Parathyroid adenoma (tissue), 2 donors: ENCODE measurements at regions not wholly inside any gene's neighbourhood (a gene's known extent, or its start where the extent isn't known, plus 50 kb on each side); places are given as distances from the start of the nearest gene placed in this dataset.

Source experiments
- H2AFZ ChIP-seq: fragments of 300-600 bp; sonication (generic); one replicate; pipeline ENCODE4 v1.7.0; 2017; ENCODE audit warnings: antibody characterized with exemption, mild to moderate bottlenecking
- H3K27ac ChIP-seq: fragments of 300-600 bp; sonication (generic); one replicate; pipeline ENCODE4 v1.7.0; 2017
- H3K27me3 ChIP-seq: fragments of 300-600 bp; sonication (generic); one replicate; pipeline ENCODE4 v1.7.0; 2017; ENCODE audit warnings: low read length; ENCODE audit not compliant: control insufficient read depth, insufficient read depth
- H3K36me3 ChIP-seq: fragments of 300-600 bp; sonication (generic); one replicate; pipeline ENCODE4 v1.7.0; 2017; ENCODE audit warnings: low read length; ENCODE audit not compliant: control insufficient read depth, insufficient read depth
- H3K4me1 ChIP-seq: fragments of 300-600 bp; sonication (generic); one replicate; pipeline ENCODE4 v1.7.0; 2017; ENCODE audit warnings: control low read depth
- H3K4me2 ChIP-seq: fragments of 300-600 bp; sonication (generic); one replicate; pipeline ENCODE4 v1.7.0; 2017; ENCODE audit warnings: low read length
- H3K4me3 ChIP-seq: fragments of 300-600 bp; sonication (generic); one replicate; pipeline ENCODE4 v1.7.0; 2017; ENCODE audit warnings: low read depth, low read length
- H3K79me2 ChIP-seq: fragments of 300-600 bp; sonication (generic); one replicate; pipeline ENCODE4 v1.7.0; 2017; ENCODE audit warnings: control low read depth
- H3K9ac ChIP-seq: fragments of 300-600 bp; sonication (generic); one replicate; pipeline ENCODE4 v1.7.0; 2017; ENCODE audit warnings: mild to moderate bottlenecking
- H3K9me3 ChIP-seq: fragments of 300-600 bp; sonication (generic); one replicate; pipeline ENCODE4 v1.7.0; 2017; ENCODE audit warnings: low read length; ENCODE audit not compliant: control insufficient read depth
- TF ChIP-seq, protein P1 (sequence below): fragments of 300-600 bp; sonication (generic); IDR thresholded peaks from one replicate; pipeline ENCODE4 v1.7.0; 2017; ENCODE audit warnings: antibody characterized with exemption, mild to moderate bottlenecking
- donor health status: primary hyperparathyroidism.

DNA sequence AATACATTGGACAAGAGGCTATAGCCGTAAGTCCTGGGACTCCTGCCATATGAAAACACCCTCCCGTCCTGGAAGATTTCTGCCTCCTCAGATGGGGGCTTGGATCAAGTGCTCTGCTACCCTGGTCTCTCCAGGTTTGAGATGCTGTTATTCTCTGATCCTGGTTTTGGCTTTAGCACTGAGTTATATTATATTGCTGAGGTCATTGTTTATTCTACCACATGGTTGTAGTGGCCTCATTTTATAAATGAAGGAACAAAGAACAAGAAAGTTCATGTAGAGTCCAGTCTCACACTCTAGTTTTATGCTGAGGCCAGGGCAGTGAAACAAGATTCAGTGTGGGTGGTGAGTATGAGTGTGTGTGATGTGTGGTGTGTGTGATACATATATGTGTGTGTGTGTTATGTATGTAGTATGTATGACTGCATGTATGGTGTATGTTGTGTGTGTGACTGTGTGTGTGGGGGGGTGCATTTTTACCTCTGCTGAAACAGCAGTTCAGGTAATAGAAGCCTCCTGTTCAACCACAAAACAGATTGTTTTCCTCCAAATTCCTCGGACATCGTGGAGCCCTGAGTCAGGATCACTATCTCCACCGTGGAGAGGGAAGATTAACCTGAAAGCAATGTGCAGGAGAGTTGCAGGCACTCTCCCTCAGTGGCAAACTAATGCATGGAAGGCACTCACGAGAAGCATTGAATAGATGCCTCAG is 80.7 kb downstream of the C7orf25 start:
- H2AFZ ChIP-seq: peak overlapping the region; percentile 35
- H3K9ac ChIP-seq: no peak overlapping the region
- no peaks in the 10 kb centered on the region for H3K79me2 ChIP-seq
- H3K4me1 ChIP-seq: peaks cover 14% of the 10 kb centered on the region
- H3K4me2 ChIP-seq: no peak overlapping the region
- H3K36me3 ChIP-seq: no peaks in the 10 kb centered on the region
- no peak overlapping the region for H3K4me3 ChIP-seq
- no peaks in the 10 kb centered on the region for H3K27me3 ChIP-seq
- TF ChIP-seq, protein P1, sequence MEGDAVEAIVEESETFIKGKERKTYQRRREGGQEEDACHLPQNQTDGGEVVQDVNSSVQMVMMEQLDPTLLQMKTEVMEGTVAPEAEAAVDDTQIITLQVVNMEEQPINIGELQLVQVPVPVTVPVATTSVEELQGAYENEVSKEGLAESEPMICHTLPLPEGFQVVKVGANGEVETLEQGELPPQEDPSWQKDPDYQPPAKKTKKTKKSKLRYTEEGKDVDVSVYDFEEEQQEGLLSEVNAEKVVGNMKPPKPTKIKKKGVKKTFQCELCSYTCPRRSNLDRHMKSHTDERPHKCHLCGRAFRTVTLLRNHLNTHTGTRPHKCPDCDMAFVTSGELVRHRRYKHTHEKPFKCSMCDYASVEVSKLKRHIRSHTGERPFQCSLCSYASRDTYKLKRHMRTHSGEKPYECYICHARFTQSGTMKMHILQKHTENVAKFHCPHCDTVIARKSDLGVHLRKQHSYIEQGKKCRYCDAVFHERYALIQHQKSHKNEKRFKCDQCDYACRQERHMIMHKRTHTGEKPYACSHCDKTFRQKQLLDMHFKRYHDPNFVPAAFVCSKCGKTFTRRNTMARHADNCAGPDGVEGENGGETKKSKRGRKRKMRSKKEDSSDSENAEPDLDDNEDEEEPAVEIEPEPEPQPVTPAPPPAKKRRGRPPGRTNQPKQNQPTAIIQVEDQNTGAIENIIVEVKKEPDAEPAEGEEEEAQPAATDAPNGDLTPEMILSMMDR: no peak
- no peaks in the 10 kb centered on the region for H3K9me3 ChIP-seq
- no peak overlapping the region for H3K27ac ChIP-seq

DNA sequence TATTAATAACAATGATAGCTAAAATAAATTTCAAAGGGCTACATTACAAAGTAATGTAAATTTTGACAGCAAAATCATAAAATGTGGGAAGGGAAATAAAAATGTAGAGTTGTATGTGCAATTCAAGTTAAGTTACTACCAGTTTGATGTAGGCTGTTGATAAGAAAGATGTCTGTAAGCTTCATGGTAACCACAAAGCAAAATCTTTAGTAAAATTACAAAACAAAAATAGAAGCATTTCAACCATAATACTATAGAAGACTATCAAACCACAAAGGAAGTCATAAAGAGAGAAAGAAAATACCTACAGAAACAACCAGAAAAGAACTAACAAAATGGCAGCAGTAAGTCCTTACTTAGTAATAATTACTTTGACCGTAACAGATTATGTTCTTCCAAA is 99.1 kb downstream of the C7orf25 start:
- TF ChIP-seq, protein P1: no peak
- no peak overlapping the region for H3K9ac ChIP-seq
- H2AFZ ChIP-seq: no peak overlapping the region
- no peak overlapping the region for H3K4me3 ChIP-seq
- peaks cover 3% of the 10 kb centered on the region for H3K9me3 ChIP-seq
- no peaks in the 10 kb centered on the region for H3K36me3 ChIP-seq
- no peak overlapping the region for H3K27ac ChIP-seq
- H3K27me3 ChIP-seq: no peaks in the 10 kb centered on the region
- no peak overlapping the region for H3K4me2 ChIP-seq
- no peaks in the 10 kb centered on the region for H3K4me1 ChIP-seq
- H3K79me2 ChIP-seq: no peaks in the 10 kb centered on the region

DNA sequence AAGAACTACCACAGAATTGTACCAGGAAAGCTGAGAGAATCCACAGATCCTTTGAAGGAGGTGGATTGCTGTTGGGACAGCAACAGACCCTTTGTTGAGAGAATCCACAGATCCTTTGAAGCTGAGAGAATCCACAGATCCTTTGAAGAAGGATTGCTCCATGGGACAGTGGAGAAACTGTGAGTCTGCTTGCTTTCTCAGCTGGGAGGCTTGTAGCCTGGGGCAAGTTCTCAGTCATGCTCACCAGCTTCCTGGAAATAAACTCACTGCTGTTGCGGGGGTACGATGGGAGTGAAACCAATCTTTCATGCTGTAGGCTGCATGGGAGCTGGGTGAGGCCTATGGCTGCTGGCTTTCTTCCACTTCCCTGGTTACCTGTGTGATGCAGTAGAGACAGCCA is 106.3 kb downstream of the C7orf25 start:
- H2AFZ ChIP-seq: no peak overlapping the region
- H3K36me3 ChIP-seq: no peaks in the 10 kb centered on the region
- no peak overlapping the region for H3K4me3 ChIP-seq
- H3K9me3 ChIP-seq: no peaks in the 10 kb centered on the region
- no peaks in the 10 kb centered on the region for H3K79me2 ChIP-seq
- no peak overlapping the region for H3K4me2 ChIP-seq
- H3K4me1 ChIP-seq: no peaks in the 10 kb centered on the region
- no peak overlapping the region for H3K9ac ChIP-seq
- no peak overlapping the region for H3K27ac ChIP-seq
- TF ChIP-seq, protein P1: no peak
- H3K27me3 ChIP-seq: no peaks in the 10 kb centered on the region

DNA sequence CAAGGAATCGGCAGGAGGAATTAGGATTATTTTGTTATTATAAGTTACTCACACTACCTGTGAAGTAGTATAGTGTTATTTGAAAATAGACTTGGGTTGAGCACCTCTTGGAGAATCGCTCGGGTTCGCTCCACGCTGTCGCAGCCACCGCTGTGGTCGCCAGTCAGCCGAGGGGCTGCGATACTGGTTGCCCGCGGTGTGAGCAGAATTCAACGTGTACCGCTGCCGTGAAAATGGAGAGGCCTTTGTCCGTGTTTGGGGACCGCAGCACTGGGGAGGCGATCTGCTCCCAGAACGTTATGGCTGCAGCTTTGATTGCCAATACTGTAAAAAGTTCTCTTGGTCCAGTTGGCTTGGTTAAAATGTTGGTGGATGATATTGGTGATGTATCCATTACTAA is 117.2 kb downstream of the C7orf25 start:
- Histone ChIP-seq H3K4me2 (no peak overlapping the region), H3K9me3 (no peaks in the 10 kb centered on the region), H3K27me3 (no peaks in the 10 kb centered on the region), H3K4me3 (no peak overlapping the region), H3K9ac (no peak overlapping the region), H3K79me2 (no peaks in the 10 kb centered on the region), H3K4me1 (no peaks in the 10 kb centered on the region), H2AFZ (no peak overlapping the region), H3K27ac (no peak overlapping the region), H3K36me3 (no peaks in the 10 kb centered on the region)
- TF ChIP-seq, protein P1: no peak

DNA sequence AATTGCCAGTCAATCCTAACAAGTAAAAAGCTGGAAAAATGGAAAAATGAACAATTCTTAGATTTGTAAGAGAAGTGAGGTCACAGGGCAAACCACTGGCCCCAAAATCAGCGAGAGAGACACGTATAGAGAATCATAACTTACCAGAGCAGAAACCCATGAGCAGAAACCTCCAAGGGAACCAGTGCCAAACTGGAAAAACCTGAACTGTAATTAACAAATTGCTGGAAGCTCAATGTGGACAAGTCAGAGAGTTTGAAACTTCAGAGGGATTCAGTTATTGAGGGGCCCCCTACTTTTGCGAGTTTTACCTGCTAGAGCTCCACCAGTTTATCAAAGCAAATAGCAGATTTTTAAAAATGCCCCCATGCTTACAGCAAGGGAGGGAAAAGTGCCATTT is 119.0 kb downstream of the C7orf25 start:
- no peaks in the 10 kb centered on the region for H3K36me3 ChIP-seq
- H3K79me2 ChIP-seq: no peaks in the 10 kb centered on the region
- TF ChIP-seq, protein P1: no peak
- no peak overlapping the region for H3K4me2 ChIP-seq
- no peak overlapping the region for H2AFZ ChIP-seq
- no peaks in the 10 kb centered on the region for H3K27me3 ChIP-seq
- H3K4me3 ChIP-seq: no peak overlapping the region
- no peak overlapping the region for H3K9ac ChIP-seq
- no peak overlapping the region for H3K27ac ChIP-seq
- H3K9me3 ChIP-seq: no peaks in the 10 kb centered on the region
- H3K4me1 ChIP-seq: no peaks in the 10 kb centered on the region
